A673 (cell line): ENCODE measurements at regions not wholly inside any gene's neighbourhood (a gene's known extent, or its start where the extent isn't known, plus 50 kb on each side); places are given as distances from the start of the nearest gene placed in this dataset.

Experiments used
- CTCF ChIP-seq: fragments of 300-800, 200-600 bp; sonication (generic); conservative IDR thresholded peaks from 2 replicates; pipeline ENCODE4 v1.5.1; 2017; ENCODE audit warnings: low read depth, mild to moderate bottlenecking, antibody characterized with exemption, low read length, moderate library complexity, mixed read lengths
- EZH2 ChIP-seq: fragments of 200-600 bp; sonication (generic); IDR thresholded peaks from 2 replicates; pipeline ENCODE4 v1.6.1; 2017; ENCODE audit warnings: borderline replicate concordance, low read depth, mild to moderate bottlenecking, mixed read lengths, antibody characterized with exemption, low read length; ENCODE audit not compliant: poor library complexity, severe bottlenecking

DNA sequence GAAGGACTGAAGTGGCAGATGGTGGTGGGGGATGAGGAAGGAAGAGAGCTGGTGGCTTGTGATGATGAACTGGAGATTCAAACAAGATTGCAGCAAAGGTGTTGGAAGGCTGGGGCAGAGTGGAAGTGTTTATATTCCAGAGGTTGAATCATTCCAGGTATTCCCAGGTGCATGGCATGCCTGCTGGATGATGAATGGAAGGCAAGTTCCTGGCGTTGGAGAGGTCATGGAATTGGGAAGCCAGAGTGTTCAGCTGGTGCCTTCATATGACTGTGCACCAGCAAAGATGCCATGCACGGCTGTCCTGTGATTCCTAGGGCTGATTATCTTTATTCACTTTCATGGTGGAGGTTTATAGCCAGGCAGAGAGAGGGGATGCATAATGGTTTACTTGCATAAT lies 135.8 kb upstream of the PUDP start:
- TF ChIP-seq CTCF: no peak
- TF ChIP-seq EZH2: no peak
